Liver (tissue), 8 donors: ENCODE measurements at regions not wholly inside any gene's neighbourhood (a gene's known extent, or its start where the extent isn't known, plus 50 kb on each side); places are given as distances from the start of the nearest gene placed in this dataset.

Experiments used
- DNase-seq: peaks from one replicate; pipeline ENCODE4 v3.0.0-alpha.2; 2017; ENCODE audit warnings: low spot score
- H3K27ac ChIP-seq, 2 donors: one replicate each; pipeline ENCODE4 v1.7.0; 2013; ENCODE audit warnings: inconsistent platforms in 2 of 2, low read length in 2 of 2, control low read depth in 1 of 2, low read depth in 1 of 2, mild to moderate bottlenecking in 1 of 2
- H3K27me3 ChIP-seq, 4 donors: one replicate each; pipeline versions ENCODE4 v1.6.1 to v1.7.0; 2013; ENCODE audit warnings: low read length in 3 of 4, inconsistent platforms in 1 of 4, mild to moderate bottlenecking in 1 of 4, moderate library complexity in 1 of 4; ENCODE audit not compliant: control insufficient read depth in 4 of 4, insufficient read depth in 4 of 4
- H3K36me3 ChIP-seq, 4 donors: one replicate each; pipeline versions ENCODE4 v1.6.1 to v1.7.0; 2013; ENCODE audit warnings: low read length in 3 of 4, mild to moderate bottlenecking in 3 of 4, low read depth in 1 of 4, moderate library complexity in 1 of 4; ENCODE audit not compliant: control insufficient read depth in 4 of 4, insufficient read depth in 3 of 4
- H3K4me1 ChIP-seq, 4 donors: one replicate each; pipeline versions ENCODE4 v1.6.1 to v1.7.0; 2013; ENCODE audit warnings: low read length in 3 of 4, mild to moderate bottlenecking in 3 of 4, moderate library complexity in 1 of 4; ENCODE audit not compliant: control insufficient read depth in 4 of 4, insufficient read depth in 4 of 4
- H3K4me3 ChIP-seq, 3 donors: one replicate each; pipeline versions ENCODE4 v1.6.1 to v1.7.0; 2013; ENCODE audit warnings: low read length in 3 of 3, control low read depth in 1 of 3, low read depth in 1 of 3, mild to moderate bottlenecking in 1 of 3
- H3K9ac ChIP-seq, 2 donors: one replicate each; pipeline ENCODE4 v1.7.0; 2013; ENCODE audit warnings: low read length in 2 of 2, mild to moderate bottlenecking in 2 of 2, moderate library complexity in 2 of 2, control low read depth in 1 of 2, low read depth in 1 of 2
- H3K9me3 ChIP-seq, 4 donors: one replicate each; pipeline versions ENCODE4 v1.6.1 to v1.7.0; 2013; ENCODE audit warnings: low read length in 3 of 4; ENCODE audit not compliant: control insufficient read depth in 4 of 4
- FOXA1 ChIP-seq: IDR thresholded peaks from 2 replicates; pipeline ENCODE4 v1.6.1; 2016; ENCODE audit warnings: antibody characterized with exemption
- FOXA2 ChIP-seq: IDR thresholded peaks from 2 replicates; pipeline ENCODE4 v1.6.1; 2016; ENCODE audit warnings: antibody characterized with exemption
- GABPA ChIP-seq, 2 donors: IDR thresholded peaks in 1 of 2; conservative IDR thresholded peaks in 1 of 2; 2 replicates each; pipeline ENCODE4 v1.6.1; 2016; ENCODE audit warnings: antibody characterized with exemption in 2 of 2, mild to moderate bottlenecking in 1 of 2, moderate library complexity in 1 of 2
- HNF4A ChIP-seq, 2 donors: conservative IDR thresholded peaks; 2 replicates each; pipeline ENCODE4 v1.6.1; 2016; ENCODE audit warnings: antibody characterized with exemption in 2 of 2, mild to moderate bottlenecking in 2 of 2
- HNF4G ChIP-seq: IDR thresholded peaks from 2 replicates; pipeline ENCODE4 v1.6.1; 2016; ENCODE audit warnings: antibody characterized with exemption
- JUND ChIP-seq, 2 donors: IDR thresholded peaks; 2 replicates each; pipeline ENCODE4 v1.6.1; 2016; ENCODE audit warnings: antibody characterized with exemption in 2 of 2
- NR2F2 ChIP-seq: IDR thresholded peaks from 2 replicates; pipeline ENCODE4 v1.6.1; 2016; ENCODE audit warnings: antibody characterized with exemption
- RXRA ChIP-seq, 2 donors: IDR thresholded peaks; 2 replicates each; pipeline ENCODE4 v1.6.1; 2017 to 2018; ENCODE audit warnings: antibody characterized with exemption in 2 of 2, mild to moderate bottlenecking in 1 of 2
- SP1 ChIP-seq: IDR thresholded peaks from 2 replicates; pipeline ENCODE4 v1.6.1; 2018; ENCODE audit warnings: antibody characterized with exemption, mild to moderate bottlenecking
- TAF1 ChIP-seq: conservative IDR thresholded peaks from 2 replicates; pipeline ENCODE4 v1.6.1; 2016; ENCODE audit warnings: antibody characterized with exemption, mild to moderate bottlenecking
- YY1 ChIP-seq: IDR thresholded peaks from 2 replicates; pipeline ENCODE4 v1.6.1; 2016; ENCODE audit warnings: antibody characterized with exemption, mild to moderate bottlenecking
- WGBS: extraction: QIAGEN DNeasy Blood & Tissue Kit; methylation state at CpG from one replicate; pipeline ENCODE4 v1.1.7; 2013; 5-methylcytosine and 5-hydroxymethylcytosine counted together
- TF ChIP-seq, protein P1 (sequence below): IDR thresholded peaks from 2 replicates; pipeline ENCODE4 v1.6.1; 2016; ENCODE audit warnings: antibody characterized with exemption, mild to moderate bottlenecking
- TF ChIP-seq, protein P2 (sequence below): fragments of 150-350 bp; IDR thresholded peaks from 2 replicates; pipeline ENCODE4 v1.5.1; 2017; ENCODE audit warnings: improper control_type of control experiment, low read depth, low read length; ENCODE audit not compliant: missing input control
- donor health status: healthy.
- donor health status: healthy.
- donor health status: healthy.
- donor health status: healthy.
- donor health status: healthy.

DNA sequence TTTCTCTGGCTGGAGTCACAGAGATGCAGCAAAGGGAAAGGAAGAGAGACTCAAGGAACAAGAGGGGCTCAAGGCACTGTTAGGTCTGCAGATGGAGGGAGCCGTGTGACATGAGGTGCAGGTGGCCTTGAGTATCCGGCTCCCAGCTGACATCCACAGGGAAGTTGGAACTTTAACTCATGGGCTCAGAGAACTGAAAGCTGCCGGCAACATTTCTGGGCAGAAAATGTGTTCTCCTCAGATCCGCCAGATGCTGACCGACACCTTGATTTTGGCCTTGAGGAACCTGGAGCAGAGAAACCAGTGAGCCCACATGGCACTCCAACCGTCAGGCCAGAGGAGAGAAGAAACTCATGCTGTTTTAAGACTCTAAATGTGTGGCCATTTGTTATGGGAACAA is 258.1 kb upstream of the IRX2 start:
- 71% methylated on average over 6 of the region's 6 CpGs for WGBS
- no peaks in the 10 kb centered on the region for H3K9me3 ChIP-seq
- H3K27ac ChIP-seq = no peak overlapping the region
- no peaks in the 10 kb centered on the region for H3K36me3 ChIP-seq
- DNase-seq = no peak
- no peak overlapping the region for H3K4me3 ChIP-seq
- no peak for TF ChIP-seq FOXA2
- TF ChIP-seq TAF1 = no peak
- H3K9ac ChIP-seq = no peak overlapping the region
- H3K27me3 ChIP-seq = peaks cover 0 to 3% (median 0%) of the 10 kb centered on the region in 4 donors
- H3K4me1 ChIP-seq = no peaks in the 10 kb centered on the region

DNA sequence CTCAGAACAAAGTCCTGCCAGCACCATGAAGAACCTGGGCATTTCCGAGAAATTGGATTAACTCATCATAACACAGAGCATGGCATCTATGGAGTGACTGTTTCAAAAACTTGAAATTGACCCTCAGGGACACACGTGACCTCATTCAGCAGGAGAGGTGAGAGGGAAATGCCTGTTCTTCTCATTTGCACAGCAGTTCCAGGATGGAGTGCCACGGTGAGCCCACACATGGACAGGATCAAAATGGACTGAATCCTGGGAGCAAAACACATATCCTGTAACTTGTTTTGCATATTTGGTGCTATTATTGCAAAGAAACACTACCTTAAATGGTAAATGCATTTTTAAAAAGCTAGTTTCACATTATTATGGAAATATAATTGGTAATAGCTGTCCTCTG is 256.1 kb upstream of the IRX2 start:
- no peak for DNase-seq
- TF ChIP-seq FOXA2 = no peak
- no peak for TF ChIP-seq RXRA (IDR thresholded peaks at IDR 0.05)
- no peak for TF ChIP-seq GABPA (IDR thresholded peaks at IDR 0.05 in 1 of 2, conservative IDR thresholded peaks at IDR 0.05 in 1 of 2)
- WGBS = 49% methylated on average over 3 of the region's 3 CpGs
- Histone ChIP-seq H3K36me3 (no peaks in the 10 kb centered on the region), H3K9ac (no peak overlapping the region), H3K4me1 (no peaks in the 10 kb centered on the region), H3K27me3 (no peaks in the 10 kb centered on the region), H3K27ac (no peak overlapping the region), H3K9me3 (no peaks in the 10 kb centered on the region), H3K4me3 (no peak overlapping the region)

DNA sequence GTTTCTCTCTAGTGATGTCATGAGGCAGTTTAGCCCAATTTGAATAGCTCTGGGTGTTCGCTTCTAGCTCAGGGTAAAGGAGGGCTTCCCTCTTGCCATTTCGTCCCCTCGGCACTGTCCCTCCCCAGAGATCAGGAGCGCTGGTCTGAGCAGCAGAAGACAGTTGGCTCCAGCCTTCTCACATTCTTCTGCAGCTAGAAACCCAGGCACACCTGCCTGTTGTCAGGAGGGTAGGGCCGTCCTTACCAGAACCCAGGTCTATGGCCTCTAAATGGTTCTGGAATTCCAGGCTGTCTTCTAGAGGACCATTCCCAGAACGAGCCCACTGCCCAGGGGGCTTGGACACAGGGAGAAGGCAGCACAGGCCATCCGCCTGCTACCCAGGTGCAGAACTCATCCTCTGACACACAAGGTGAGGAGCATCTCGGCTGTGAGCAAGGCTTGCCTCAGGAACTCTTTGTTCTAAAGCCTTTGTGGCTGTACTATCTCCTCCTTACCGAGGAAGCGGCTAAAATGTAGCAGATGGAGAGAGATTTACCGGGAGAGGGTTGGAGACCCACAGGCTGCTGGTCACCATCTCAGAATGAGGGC is 255.6 kb upstream of the IRX2 start:
- Histone ChIP-seq H3K27ac (no peak overlapping the region), H3K36me3 (no peaks in the 10 kb centered on the region), H3K27me3 (no peaks in the 10 kb centered on the region), H3K4me3 (no peak overlapping the region), H3K9ac (no peak overlapping the region), H3K4me1 (no peaks in the 10 kb centered on the region), H3K9me3 (no peaks in the 10 kb centered on the region)
- 69% methylated on average over 11 of the region's 11 CpGs for WGBS
- TF ChIP-seq, protein P1, sequence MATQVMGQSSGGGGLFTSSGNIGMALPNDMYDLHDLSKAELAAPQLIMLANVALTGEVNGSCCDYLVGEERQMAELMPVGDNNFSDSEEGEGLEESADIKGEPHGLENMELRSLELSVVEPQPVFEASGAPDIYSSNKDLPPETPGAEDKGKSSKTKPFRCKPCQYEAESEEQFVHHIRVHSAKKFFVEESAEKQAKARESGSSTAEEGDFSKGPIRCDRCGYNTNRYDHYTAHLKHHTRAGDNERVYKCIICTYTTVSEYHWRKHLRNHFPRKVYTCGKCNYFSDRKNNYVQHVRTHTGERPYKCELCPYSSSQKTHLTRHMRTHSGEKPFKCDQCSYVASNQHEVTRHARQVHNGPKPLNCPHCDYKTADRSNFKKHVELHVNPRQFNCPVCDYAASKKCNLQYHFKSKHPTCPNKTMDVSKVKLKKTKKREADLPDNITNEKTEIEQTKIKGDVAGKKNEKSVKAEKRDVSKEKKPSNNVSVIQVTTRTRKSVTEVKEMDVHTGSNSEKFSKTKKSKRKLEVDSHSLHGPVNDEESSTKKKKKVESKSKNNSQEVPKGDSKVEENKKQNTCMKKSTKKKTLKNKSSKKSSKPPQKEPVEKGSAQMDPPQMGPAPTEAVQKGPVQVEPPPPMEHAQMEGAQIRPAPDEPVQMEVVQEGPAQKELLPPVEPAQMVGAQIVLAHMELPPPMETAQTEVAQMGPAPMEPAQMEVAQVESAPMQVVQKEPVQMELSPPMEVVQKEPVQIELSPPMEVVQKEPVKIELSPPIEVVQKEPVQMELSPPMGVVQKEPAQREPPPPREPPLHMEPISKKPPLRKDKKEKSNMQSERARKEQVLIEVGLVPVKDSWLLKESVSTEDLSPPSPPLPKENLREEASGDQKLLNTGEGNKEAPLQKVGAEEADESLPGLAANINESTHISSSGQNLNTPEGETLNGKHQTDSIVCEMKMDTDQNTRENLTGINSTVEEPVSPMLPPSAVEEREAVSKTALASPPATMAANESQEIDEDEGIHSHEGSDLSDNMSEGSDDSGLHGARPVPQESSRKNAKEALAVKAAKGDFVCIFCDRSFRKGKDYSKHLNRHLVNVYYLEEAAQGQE = no peak
- TF ChIP-seq NR2F2 (no peak), YY1 (no peak), JUND (IDR thresholded peaks at IDR 0.05) (no peak), SP1 (no peak), HNF4A (conservative IDR thresholded peaks at IDR 0.05) (no peak), GABPA (IDR thresholded peaks at IDR 0.05 in 1 of 2, conservative IDR thresholded peaks at IDR 0.05 in 1 of 2) (no peak), HNF4G (no peak), RXRA (IDR thresholded peaks at IDR 0.05) (no peak), TAF1 (no peak), FOXA1 (no peak)
- TF ChIP-seq, protein P2, sequence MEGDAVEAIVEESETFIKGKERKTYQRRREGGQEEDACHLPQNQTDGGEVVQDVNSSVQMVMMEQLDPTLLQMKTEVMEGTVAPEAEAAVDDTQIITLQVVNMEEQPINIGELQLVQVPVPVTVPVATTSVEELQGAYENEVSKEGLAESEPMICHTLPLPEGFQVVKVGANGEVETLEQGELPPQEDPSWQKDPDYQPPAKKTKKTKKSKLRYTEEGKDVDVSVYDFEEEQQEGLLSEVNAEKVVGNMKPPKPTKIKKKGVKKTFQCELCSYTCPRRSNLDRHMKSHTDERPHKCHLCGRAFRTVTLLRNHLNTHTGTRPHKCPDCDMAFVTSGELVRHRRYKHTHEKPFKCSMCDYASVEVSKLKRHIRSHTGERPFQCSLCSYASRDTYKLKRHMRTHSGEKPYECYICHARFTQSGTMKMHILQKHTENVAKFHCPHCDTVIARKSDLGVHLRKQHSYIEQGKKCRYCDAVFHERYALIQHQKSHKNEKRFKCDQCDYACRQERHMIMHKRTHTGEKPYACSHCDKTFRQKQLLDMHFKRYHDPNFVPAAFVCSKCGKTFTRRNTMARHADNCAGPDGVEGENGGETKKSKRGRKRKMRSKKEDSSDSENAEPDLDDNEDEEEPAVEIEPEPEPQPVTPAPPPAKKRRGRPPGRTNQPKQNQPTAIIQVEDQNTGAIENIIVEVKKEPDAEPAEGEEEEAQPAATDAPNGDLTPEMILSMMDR = no peak
- no peak for DNase-seq
